Neural progenitor cell (in vitro differentiated cells): ENCODE measurements at regions not wholly inside any gene's neighbourhood (a gene's known extent, or its start where the extent isn't known, plus 50 kb on each side); places are given as distances from the start of the nearest gene placed in this dataset.
A peak's percentile ranks its signal among the peaks of the same experiment; 100 is the strongest.

Experiments
- DNase-seq: peaks from one replicate; pipeline ENCODE4 v3.0.0-alpha.2; 2016; ENCODE audit warnings: low spot score
- H2AFZ ChIP-seq: fragments of 200-600 bp; sonication (generic); replicated peaks from 2 replicates; pipeline ENCODE4 v1.6.1; 2016; ENCODE audit warnings: antibody characterized with exemption
- H3F3A ChIP-seq: fragments of 200-600 bp; sonication (generic); 2 replicates; pipeline ENCODE4 v1.6.1; 2016; ENCODE audit warnings: antibody characterized with exemption, low read depth
- H3K27ac ChIP-seq: fragments of 200-600 bp; sonication (generic); 2 replicates; pipeline ENCODE4 v1.5.1; 2016; ENCODE audit warnings: mild to moderate bottlenecking
- H3K27me3 ChIP-seq: fragments of 200-600 bp; sonication (generic); 2 replicates; pipeline ENCODE4 v1.6.1; 2016; ENCODE audit warnings: mild to moderate bottlenecking, moderate library complexity
- H3K36me3 ChIP-seq: fragments of 200-600 bp; sonication (generic); 2 replicates; pipeline ENCODE4 v1.5.1; 2016
- H3K4me1 ChIP-seq: fragments of 200-600 bp; sonication (generic); 2 replicates; pipeline ENCODE4 v1.6.1; 2016; ENCODE audit warnings: mixed run types
- H3K4me2 ChIP-seq: fragments of 200-600 bp; sonication (generic); 2 replicates; pipeline ENCODE4 v1.6.1; 2016
- H3K4me3 ChIP-seq: fragments of 200-600 bp; sonication (generic); 2 replicates; pipeline ENCODE4 v1.5.1; 2016
- H3K79me2 ChIP-seq: fragments of 200-600 bp; sonication (generic); 2 replicates; pipeline ENCODE4 v1.6.1; 2016; ENCODE audit warnings: low read depth
- H3K9ac ChIP-seq: fragments of 200-600 bp; sonication (generic); 2 replicates; pipeline ENCODE4 v1.6.1; 2016
- H3K9me3 ChIP-seq: fragments of 200-600 bp; sonication (generic); 2 replicates; pipeline ENCODE4 v1.5.1; 2016; ENCODE audit warnings: low read depth
- H4K20me1 ChIP-seq: fragments of 200-600 bp; sonication (generic); 2 replicates; pipeline ENCODE4 v1.6.1; 2016; ENCODE audit warnings: low read depth
- H3K27ac Mint-ChIP-seq: 3 replicates; pipeline ENCODE4 v1.8.0; 2021; ENCODE audit warnings: mixed read lengths
- H3K27me3 Mint-ChIP-seq: 2 replicates; pipeline ENCODE4 v1.8.0; 2022; ENCODE audit warnings: low read depth, mild to moderate bottlenecking, inconsistent platforms, moderate library complexity, mixed read lengths; ENCODE audit not compliant: insufficient read depth
- H3K36me3 Mint-ChIP-seq: 3 replicates; pipeline ENCODE4 v1.8.0; 2021; ENCODE audit warnings: mixed read lengths
- H3K4me1 Mint-ChIP-seq: 3 replicates; pipeline ENCODE4 v1.8.0; 2021; ENCODE audit warnings: mixed read lengths
- H3K4me3 Mint-ChIP-seq: 3 replicates; pipeline ENCODE4 v1.8.0; 2021; ENCODE audit warnings: mild to moderate bottlenecking, moderate library complexity, mixed read lengths
- H3K9me3 Mint-ChIP-seq: 3 replicates; pipeline ENCODE4 v1.8.0; 2020; ENCODE audit warnings: mixed read lengths
- CTCF ChIP-seq: fragments of 200-600 bp; sonication (generic); IDR thresholded peaks from 2 replicates; pipeline ENCODE4 v1.5.1; 2017; ENCODE audit warnings: antibody characterized with exemption, mild to moderate bottlenecking
- EZH2 ChIP-seq: fragments of 200-600 bp; sonication (generic); IDR thresholded peaks from 2 replicates; pipeline ENCODE4 v1.6.1; 2017; ENCODE audit warnings: antibody characterized with exemption, mild to moderate bottlenecking, moderate library complexity
- EZH2phosphoT487 ChIP-seq: fragments of 200-600 bp; sonication (generic); IDR thresholded peaks from 2 replicates; pipeline ENCODE4 v1.6.1; 2017; ENCODE audit warnings: antibody characterized with exemption

GRCh38 chr16:54421220-54421619, 134.6 kb upstream of the IRX3 start:
- H3K4me1 ChIP-seq, result no peaks in the 10 kb centered on the region
- peak overlapping the region; percentile 30 for H3K4me3 Mint-ChIP-seq
- no peaks in the 10 kb centered on the region for H3K79me2 ChIP-seq
- peaks cover 14% of the 10 kb centered on the region for H3K27me3 Mint-ChIP-seq
- H3F3A ChIP-seq, result no peaks in the 10 kb centered on the region
- no peak for DNase-seq
- no peak overlapping the region for H3K4me2 ChIP-seq
- H3K36me3 Mint-ChIP-seq, result no peaks in the 10 kb centered on the region
- H3K9ac ChIP-seq, result no peak overlapping the region
- no peak overlapping the region for H3K27ac ChIP-seq
- TF ChIP-seq EZH2, result no peak
- no peak for TF ChIP-seq EZH2phosphoT487
- TF ChIP-seq CTCF, result no peak
- H3K27me3 ChIP-seq, result peaks cover 9% of the 10 kb centered on the region
- H3K36me3 ChIP-seq, result no peaks in the 10 kb centered on the region
- H3K9me3 ChIP-seq, result no peaks in the 10 kb centered on the region
- no peaks in the 10 kb centered on the region for H3K9me3 Mint-ChIP-seq
- no peak overlapping the region for H3K27ac Mint-ChIP-seq
- H4K20me1 ChIP-seq, result no peaks in the 10 kb centered on the region
- H2AFZ ChIP-seq, result no peak overlapping the region
- H3K4me1 Mint-ChIP-seq, result peaks cover 12% of the 10 kb centered on the region
- H3K4me3 ChIP-seq, result no peak overlapping the region

- Histone ChIP-seq H3K27me3 (peaks cover 9% of the 10 kb centered on the region), H3K4me2 (no peak overlapping the region), H3K36me3 (no peaks in the 10 kb centered on the region), H4K20me1 (no peaks in the 10 kb centered on the region), H3K4me1 (no peaks in the 10 kb centered on the region), H2AFZ (no peak overlapping the region), H3K9me3 (no peaks in the 10 kb centered on the region), H3K27ac (no peak overlapping the region), H3K79me2 (no peaks in the 10 kb centered on the region), H3F3A (no peaks in the 10 kb centered on the region), H3K4me3 (no peak overlapping the region), H3K9ac (no peak overlapping the region)
- H3K4me1 Mint-ChIP-seq, result peaks cover 9% of the 10 kb centered on the region
- TF ChIP-seq CTCF (no peak), EZH2 (no peak), EZH2phosphoT487 (no peak)
- H3K27ac Mint-ChIP-seq, result no peak overlapping the region
- peaks cover 6% of the 10 kb centered on the region for H3K27me3 Mint-ChIP-seq
- peaks cover 6% of the 10 kb centered on the region for H3K9me3 Mint-ChIP-seq
- H3K4me3 Mint-ChIP-seq, result no peak overlapping the region
- no peak for DNase-seq
- no peaks in the 10 kb centered on the region for H3K36me3 Mint-ChIP-seq
Observed at GRCh38 chr16:54418903-54419302, 132.3 kb upstream of the IRX3 start.

- no peak for DNase-seq
- no peaks in the 10 kb centered on the region for H3K4me1 ChIP-seq
- H3K9ac ChIP-seq, result no peak overlapping the region
- H3K27me3 ChIP-seq, result peaks cover 11% of the 10 kb centered on the region
- H4K20me1 ChIP-seq, result no peaks in the 10 kb centered on the region
- no peaks in the 10 kb centered on the region for H3K36me3 Mint-ChIP-seq
- H3K27ac ChIP-seq, result no peak overlapping the region
- no peak for TF ChIP-seq EZH2
- no peak for TF ChIP-seq EZH2phosphoT487
- no peak for TF ChIP-seq CTCF
- H3F3A ChIP-seq, result no peaks in the 10 kb centered on the region
- no peaks in the 10 kb centered on the region for H3K9me3 ChIP-seq
- H3K4me2 ChIP-seq, result no peak overlapping the region
- no peak overlapping the region for H3K27ac Mint-ChIP-seq
- no peak overlapping the region for H3K4me3 Mint-ChIP-seq
- no peaks in the 10 kb centered on the region for H3K79me2 ChIP-seq
- H3K4me1 Mint-ChIP-seq, result peaks cover 9% of the 10 kb centered on the region
- H3K9me3 Mint-ChIP-seq, result peaks cover 6% of the 10 kb centered on the region
- H3K27me3 Mint-ChIP-seq, result peaks cover under 1% of the 10 kb centered on the region
- no peak overlapping the region for H2AFZ ChIP-seq
- no peaks in the 10 kb centered on the region for H3K36me3 ChIP-seq
- H3K4me3 ChIP-seq, result no peak overlapping the region
Observed at GRCh38 chr16:54417384-54417783, 130.8 kb upstream of the IRX3 start.
